Epithelial cell of prostate (primary cell): ENCODE measurements at regions not wholly inside any gene's neighbourhood (a gene's known extent, or its start where the extent isn't known, plus 50 kb on each side); places are given as distances from the start of the nearest gene placed in this dataset.

ENCODE experiments used
- DNase-seq: peaks from one replicate; pipeline ENCODE4 v3.0.0-alpha.2; 2011; ENCODE audit warnings: low read depth, low spot score
- H3K27ac ChIP-seq: fragments of 450-650 bp; 2 replicates; pipeline ENCODE4 v1.5.1; 2017; ENCODE audit warnings: mild to moderate bottlenecking

- H3K27ac ChIP-seq: no peak overlapping the region
- no peak for DNase-seq
Measured at GRCh38 chr10:108775911-108776475, 1147.3 kb downstream of the XPNPEP1 start.

DNA sequence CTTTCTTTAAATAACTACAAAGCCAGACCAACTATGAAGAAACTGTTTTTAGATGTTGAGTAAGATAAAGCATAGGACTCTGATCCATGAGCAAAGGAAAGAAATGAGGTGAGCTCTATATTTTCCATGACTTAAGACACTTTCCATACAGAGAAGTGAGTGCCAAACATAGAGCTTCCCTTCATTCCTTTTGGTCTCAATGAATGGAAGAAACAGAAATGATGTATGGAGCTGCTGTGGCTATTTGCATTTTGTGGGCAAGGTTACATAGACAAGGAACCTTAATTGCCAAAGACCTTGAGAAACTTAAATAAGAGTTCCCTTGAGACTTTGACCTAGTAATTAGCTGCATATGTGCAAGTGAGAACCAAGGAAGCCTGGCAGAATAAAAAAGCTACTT lies 1152.2 kb downstream of the XPNPEP1 start:
- H3K27ac ChIP-seq: no peak overlapping the region
- DNase-seq: no peak

- no peak overlapping the region for H3K27ac ChIP-seq
- no peak for DNase-seq
Measured at GRCh38 chr10:108765794-108766193, 1157.5 kb downstream of the XPNPEP1 start.

- no peak overlapping the region for H3K27ac ChIP-seq
- DNase-seq: no peak
Measured at GRCh38 chr10:108757946-108758345, 1165.4 kb downstream of the XPNPEP1 start.

DNA sequence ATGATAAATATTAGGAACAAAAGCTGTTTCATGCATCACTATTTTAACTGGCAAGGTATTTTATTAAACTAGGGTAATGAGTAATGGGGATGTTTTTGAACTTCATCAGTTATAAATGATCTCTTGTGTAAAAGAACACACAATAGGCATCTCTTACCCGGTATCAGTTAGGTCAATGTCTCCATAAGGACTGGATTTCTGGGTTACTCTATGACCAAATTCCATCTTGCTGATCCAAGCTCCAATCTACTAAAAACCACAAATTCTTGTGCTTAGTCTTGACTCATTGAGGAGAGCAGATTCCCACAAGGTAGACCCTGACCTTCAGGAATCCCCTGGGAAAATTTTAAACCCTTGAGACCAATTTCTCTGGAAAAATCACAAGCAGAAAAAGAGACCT lies 1167.7 kb downstream of the XPNPEP1 start:
- no peak for DNase-seq
- no peak overlapping the region for H3K27ac ChIP-seq

- no peak for DNase-seq
- no peak overlapping the region for H3K27ac ChIP-seq
Measured at GRCh38 chr10:108753326-108753725, 1170.0 kb downstream of the XPNPEP1 start.

- no peak for DNase-seq
- no peak overlapping the region for H3K27ac ChIP-seq
Measured at GRCh38 chr10:108749042-108749441, 1174.3 kb downstream of the XPNPEP1 start.

- H3K27ac ChIP-seq: no peak overlapping the region
- no peak for DNase-seq
Measured at GRCh38 chr10:108736111-108736510, 1187.2 kb downstream of the XPNPEP1 start.

GRCh38 chr10:108735380-108735779 lies 1187.9 kb downstream of the XPNPEP1 start:
- DNase-seq: peak; percentile 39
- H3K27ac ChIP-seq: no peak overlapping the region

GRCh38 chr10:108721874-108722273 lies 1201.4 kb downstream of the XPNPEP1 start:
- DNase-seq: no peak
- H3K27ac ChIP-seq: no peak overlapping the region

- H3K27ac ChIP-seq: no peak overlapping the region
- no peak for DNase-seq
Measured at GRCh38 chr10:108716352-108716751, 1207.0 kb downstream of the XPNPEP1 start.

DNA sequence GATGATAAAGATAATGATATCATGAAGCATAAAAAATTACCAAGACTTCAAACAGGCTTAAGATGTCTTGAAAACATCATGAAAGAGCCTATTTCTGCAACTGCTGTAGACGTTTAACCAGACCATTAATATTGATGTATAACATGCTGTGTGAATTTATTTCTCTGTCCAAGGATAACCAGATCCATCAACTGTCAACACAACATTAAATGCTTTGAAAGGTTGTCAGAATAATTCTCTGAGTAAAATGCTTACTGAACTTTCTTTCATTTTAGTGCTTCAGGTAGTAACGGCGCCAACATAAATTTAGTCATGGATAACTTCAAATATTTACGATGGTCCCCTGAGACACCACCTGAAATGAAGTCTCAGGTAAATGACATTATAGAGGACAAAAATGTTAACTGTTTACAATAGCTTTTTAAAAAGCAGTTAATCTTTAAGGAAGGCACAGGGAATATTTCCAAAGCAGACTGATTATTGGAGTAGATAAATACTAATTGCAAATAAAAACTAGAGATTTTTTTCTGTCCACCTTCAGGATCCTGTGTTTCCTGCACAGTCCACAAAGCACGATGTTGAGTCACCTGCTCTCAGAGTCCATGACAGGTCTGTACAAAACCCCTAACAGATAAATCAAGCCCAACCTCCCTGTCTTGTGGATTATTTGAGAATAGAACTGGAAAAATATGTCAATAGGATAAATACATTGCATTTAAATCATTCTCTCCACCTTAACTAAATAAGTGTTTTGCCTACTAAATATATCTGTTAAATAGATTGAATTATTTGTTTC lies 1213.2 kb downstream of the XPNPEP1 start:
- peak overlapping the region; percentile 8 for H3K27ac ChIP-seq
- DNase-seq: peak; percentile 10

GRCh38 chr10:108708363-108708762 lies 1214.9 kb downstream of the XPNPEP1 start:
- DNase-seq: no peak
- no peak overlapping the region for H3K27ac ChIP-seq

DNA sequence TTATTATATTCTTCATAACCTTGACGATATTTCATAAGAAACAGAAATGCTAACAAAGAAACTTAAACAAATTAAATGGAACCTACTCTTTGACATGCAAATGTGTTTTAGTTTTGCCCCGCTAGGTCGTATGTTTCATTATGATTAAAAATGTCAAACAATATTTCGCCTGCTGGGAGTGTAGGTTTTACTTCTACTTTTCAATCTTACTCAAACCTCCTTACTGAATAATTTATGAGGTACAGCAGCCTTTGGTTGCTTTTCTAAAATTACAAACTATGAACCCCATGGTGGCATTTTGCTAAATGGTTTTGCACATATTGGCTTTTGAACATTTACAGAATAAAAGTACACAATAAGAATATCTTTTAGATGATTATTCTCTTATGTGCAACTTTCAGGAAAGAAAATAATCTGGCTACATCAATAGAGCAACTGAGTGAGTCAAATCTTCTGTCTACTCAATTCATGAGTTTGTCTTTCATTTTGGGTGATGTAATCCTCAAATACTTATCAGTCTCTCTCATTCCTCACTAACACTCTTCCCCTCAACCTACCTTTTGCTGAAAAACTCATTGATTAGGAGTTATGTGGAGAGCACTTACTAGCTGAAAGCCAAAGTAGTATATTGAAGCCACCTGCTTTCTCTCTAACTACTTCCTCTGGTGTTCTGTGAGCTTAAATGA lies 1226.4 kb downstream of the XPNPEP1 start:
- DNase-seq: no peak
- no peak overlapping the region for H3K27ac ChIP-seq

GRCh38 chr10:108691126-108691525 lies 1232.2 kb downstream of the XPNPEP1 start:
- no peak overlapping the region for H3K27ac ChIP-seq
- DNase-seq: no peak

GRCh38 chr10:108690530-108690929 lies 1232.8 kb downstream of the XPNPEP1 start:
- no peak overlapping the region for H3K27ac ChIP-seq
- no peak for DNase-seq

DNA sequence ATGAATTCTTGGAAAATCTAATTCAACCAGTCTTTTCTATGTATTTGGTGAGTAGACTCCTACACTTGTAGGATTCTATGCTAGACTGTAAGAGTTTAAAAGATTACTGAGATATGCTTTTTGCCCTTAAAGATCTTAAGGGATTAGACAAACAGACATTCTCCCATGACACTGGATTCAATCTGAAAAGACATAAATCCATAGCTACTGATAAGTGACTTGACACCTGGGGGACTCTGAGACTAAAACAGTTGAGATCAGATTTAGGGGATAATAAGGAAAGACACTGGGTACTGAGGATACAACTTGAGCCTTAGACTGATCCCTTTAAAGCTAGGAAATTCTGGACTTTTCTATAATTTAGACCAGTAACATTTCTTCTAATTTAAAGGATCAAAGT lies 1233.4 kb downstream of the XPNPEP1 start:
- DNase-seq: no peak
- no peak overlapping the region for H3K27ac ChIP-seq

- H3K27ac ChIP-seq: no peak overlapping the region
- no peak for DNase-seq
Measured at GRCh38 chr10:108688314-108688713, 1235.0 kb downstream of the XPNPEP1 start.

DNA sequence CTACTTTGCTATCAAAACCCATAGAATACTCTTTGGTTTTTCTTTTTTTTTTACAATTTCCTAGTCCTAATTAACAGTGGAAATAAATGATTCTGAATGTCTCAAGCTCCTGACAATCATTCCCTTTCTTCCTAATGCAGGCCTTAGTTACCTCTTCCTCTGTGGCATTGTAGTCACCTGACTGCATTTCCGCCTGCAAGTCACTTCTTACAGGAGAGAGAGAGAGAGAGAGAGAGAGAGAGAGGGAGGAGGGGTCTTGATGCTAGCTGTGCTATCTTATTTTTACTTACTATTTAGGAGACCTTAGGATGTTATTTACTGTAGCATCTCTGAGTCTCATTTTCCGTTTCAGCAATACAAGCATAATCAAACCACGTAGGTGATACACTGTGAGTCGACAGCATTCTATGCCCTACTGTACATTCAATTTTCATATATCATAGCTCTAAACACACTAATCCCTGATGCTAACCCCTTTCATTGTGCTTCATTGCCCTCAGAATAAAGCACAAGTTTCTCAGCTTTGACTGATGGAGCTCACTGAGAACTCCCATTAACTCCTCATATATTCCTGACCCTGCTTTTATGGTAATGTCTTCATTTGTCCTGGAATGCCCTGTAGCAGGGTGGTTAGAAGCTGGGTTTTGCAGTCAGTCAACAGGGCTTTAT lies 1237.3 kb downstream of the XPNPEP1 start:
- H3K27ac ChIP-seq: no peak overlapping the region
- no peak for DNase-seq

GRCh38 chr10:108684431-108684830 lies 1238.9 kb downstream of the XPNPEP1 start:
- DNase-seq: no peak
- no peak overlapping the region for H3K27ac ChIP-seq

GRCh38 chr10:108673741-108674140 lies 1249.6 kb downstream of the XPNPEP1 start:
- DNase-seq: no peak
- H3K27ac ChIP-seq: no peak overlapping the region
